ENCODE measurements at regions not wholly inside any gene's neighbourhood (a gene's known extent, or its start where the extent isn't known, plus 50 kb on each side); places are given as distances from the start of the nearest gene placed in this dataset.

DNA sequence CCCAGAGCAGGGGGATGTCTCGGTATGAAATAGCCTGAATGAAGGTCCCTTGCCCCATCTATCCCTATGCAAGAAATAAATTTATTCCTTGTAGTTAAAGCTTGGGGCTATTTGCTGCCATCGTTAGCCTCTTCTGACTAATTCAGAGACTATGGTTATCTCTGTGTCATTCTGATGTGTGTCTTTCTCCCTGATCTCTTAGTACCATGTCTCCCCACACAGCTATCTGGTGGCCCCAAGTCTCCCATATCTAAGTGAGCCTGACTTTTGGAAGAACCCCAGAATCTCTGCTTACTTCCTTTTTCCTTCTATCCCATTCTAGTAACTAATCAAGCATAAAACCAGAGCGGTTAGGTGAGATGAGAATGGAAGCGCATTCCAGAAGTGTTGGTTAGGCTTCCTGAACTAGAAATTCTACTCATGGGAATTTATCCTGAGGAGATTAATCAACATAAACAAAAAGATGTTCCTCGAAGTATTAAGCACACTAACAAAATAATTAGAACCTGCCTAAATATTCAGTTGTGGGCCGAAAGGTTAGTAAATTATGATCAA, 71.4 kb upstream of the BMAL1 start (continued):
- TF ChIP-seq, protein P1, sequence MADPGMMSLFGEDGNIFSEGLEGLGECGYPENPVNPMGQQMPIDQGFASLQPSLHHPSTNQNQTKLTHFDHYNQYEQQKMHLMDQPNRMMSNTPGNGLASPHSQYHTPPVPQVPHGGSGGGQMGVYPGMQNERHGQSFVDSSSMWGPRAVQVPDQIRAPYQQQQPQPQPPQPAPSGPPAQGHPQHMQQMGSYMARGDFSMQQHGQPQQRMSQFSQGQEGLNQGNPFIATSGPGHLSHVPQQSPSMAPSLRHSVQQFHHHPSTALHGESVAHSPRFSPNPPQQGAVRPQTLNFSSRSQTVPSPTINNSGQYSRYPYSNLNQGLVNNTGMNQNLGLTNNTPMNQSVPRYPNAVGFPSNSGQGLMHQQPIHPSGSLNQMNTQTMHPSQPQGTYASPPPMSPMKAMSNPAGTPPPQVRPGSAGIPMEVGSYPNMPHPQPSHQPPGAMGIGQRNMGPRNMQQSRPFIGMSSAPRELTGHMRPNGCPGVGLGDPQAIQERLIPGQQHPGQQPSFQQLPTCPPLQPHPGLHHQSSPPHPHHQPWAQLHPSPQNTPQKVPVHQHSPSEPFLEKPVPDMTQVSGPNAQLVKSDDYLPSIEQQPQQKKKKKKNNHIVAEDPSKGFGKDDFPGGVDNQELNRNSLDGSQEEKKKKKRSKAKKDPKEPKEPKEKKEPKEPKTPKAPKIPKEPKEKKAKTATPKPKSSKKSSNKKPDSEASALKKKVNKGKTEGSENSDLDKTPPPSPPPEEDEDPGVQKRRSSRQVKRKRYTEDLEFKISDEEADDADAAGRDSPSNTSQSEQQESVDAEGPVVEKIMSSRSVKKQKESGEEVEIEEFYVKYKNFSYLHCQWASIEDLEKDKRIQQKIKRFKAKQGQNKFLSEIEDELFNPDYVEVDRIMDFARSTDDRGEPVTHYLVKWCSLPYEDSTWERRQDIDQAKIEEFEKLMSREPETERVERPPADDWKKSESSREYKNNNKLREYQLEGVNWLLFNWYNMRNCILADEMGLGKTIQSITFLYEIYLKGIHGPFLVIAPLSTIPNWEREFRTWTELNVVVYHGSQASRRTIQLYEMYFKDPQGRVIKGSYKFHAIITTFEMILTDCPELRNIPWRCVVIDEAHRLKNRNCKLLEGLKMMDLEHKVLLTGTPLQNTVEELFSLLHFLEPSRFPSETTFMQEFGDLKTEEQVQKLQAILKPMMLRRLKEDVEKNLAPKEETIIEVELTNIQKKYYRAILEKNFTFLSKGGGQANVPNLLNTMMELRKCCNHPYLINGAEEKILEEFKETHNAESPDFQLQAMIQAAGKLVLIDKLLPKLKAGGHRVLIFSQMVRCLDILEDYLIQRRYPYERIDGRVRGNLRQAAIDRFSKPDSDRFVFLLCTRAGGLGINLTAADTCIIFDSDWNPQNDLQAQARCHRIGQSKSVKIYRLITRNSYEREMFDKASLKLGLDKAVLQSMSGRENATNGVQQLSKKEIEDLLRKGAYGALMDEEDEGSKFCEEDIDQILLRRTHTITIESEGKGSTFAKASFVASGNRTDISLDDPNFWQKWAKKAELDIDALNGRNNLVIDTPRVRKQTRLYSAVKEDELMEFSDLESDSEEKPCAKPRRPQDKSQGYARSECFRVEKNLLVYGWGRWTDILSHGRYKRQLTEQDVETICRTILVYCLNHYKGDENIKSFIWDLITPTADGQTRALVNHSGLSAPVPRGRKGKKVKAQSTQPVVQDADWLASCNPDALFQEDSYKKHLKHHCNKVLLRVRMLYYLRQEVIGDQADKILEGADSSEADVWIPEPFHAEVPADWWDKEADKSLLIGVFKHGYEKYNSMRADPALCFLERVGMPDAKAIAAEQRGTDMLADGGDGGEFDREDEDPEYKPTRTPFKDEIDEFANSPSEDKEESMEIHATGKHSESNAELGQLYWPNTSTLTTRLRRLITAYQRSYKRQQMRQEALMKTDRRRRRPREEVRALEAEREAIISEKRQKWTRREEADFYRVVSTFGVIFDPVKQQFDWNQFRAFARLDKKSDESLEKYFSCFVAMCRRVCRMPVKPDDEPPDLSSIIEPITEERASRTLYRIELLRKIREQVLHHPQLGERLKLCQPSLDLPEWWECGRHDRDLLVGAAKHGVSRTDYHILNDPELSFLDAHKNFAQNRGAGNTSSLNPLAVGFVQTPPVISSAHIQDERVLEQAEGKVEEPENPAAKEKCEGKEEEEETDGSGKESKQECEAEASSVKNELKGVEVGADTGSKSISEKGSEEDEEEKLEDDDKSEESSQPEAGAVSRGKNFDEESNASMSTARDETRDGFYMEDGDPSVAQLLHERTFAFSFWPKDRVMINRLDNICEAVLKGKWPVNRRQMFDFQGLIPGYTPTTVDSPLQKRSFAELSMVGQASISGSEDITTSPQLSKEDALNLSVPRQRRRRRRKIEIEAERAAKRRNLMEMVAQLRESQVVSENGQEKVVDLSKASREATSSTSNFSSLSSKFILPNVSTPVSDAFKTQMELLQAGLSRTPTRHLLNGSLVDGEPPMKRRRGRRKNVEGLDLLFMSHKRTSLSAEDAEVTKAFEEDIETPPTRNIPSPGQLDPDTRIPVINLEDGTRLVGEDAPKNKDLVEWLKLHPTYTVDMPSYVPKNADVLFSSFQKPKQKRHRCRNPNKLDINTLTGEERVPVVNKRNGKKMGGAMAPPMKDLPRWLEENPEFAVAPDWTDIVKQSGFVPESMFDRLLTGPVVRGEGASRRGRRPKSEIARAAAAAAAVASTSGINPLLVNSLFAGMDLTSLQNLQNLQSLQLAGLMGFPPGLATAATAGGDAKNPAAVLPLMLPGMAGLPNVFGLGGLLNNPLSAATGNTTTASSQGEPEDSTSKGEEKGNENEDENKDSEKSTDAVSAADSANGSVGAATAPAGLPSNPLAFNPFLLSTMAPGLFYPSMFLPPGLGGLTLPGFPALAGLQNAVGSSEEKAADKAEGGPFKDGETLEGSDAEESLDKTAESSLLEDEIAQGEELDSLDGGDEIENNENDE (IDR thresholded peaks at IDR 0.05; ENCODE audit: insufficient replicate concordance, low read length) = no peak
- TF ChIP-seq TAF1 (IDR thresholded peaks at IDR 0.05; ENCODE audit: low read depth, low read length) (no peak), SP1 (IDR thresholded peaks at IDR 0.05; ENCODE audit: low read depth, low read length) (no peak), JUND (IDR thresholded peaks at IDR 0.05; ENCODE audit: low read length) (no peak), SUZ12 (IDR thresholded peaks at IDR 0.05; ENCODE audit: low read length) (no peak)
- TF ChIP-seq, protein P2, sequence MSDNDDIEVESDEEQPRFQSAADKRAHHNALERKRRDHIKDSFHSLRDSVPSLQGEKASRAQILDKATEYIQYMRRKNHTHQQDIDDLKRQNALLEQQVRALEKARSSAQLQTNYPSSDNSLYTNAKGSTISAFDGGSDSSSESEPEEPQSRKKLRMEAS (IDR thresholded peaks at IDR 0.05) = no peak
